Left ventricle myocardium inferior (tissue), 1 donor: ENCODE measurements at regions not wholly inside any gene's neighbourhood (a gene's known extent, or its start where the extent isn't known, plus 50 kb on each side); places are given as distances from the start of the nearest gene placed in this dataset.

Experiments
- DNase-seq: peaks from one replicate; pipeline ENCODE4 v3.0.0-alpha.2; 2020
- H3K27ac ChIP-seq: fragments of 200-600 bp; replicated peaks from 2 replicates; pipeline ENCODE4 v1.8.0; 2021
- H3K27me3 ChIP-seq: fragments of 200-600 bp; 2 replicates; pipeline ENCODE4 v1.8.0; 2021; ENCODE audit warnings: low read depth
- H3K36me3 ChIP-seq: fragments of 200-600 bp; 2 replicates; pipeline ENCODE4 v1.8.0; 2021
- H3K4me1 ChIP-seq: fragments of 200-600 bp; 2 replicates; pipeline ENCODE4 v1.8.0; 2021
- H3K4me3 ChIP-seq: fragments of 200-600 bp; 2 replicates; pipeline ENCODE4 v1.8.0; 2021; ENCODE audit warnings: mild to moderate bottlenecking, moderate library complexity
- H3K9me3 ChIP-seq: fragments of 200-600 bp; replicated peaks from 2 replicates; pipeline ENCODE4 v1.8.0; 2021
- intact Hi-C: fragments of 100-400 bp; cut with micrococcal nuclease; formaldehyde crosslinking; loops from one replicate; pipeline ENCODE4 v1.11.0; 2022
- TF ChIP-seq, protein P1 (sequence below): fragments of 200-600 bp; IDR thresholded peaks from 2 replicates; pipeline ENCODE4 v1.8.0; 2021; ENCODE audit warnings: antibody characterized with exemption, mild to moderate bottlenecking, borderline replicate concordance
- donor health status: DM: no; HTN: yes; CAD: no; lungs with severe emphysema.

DNA sequence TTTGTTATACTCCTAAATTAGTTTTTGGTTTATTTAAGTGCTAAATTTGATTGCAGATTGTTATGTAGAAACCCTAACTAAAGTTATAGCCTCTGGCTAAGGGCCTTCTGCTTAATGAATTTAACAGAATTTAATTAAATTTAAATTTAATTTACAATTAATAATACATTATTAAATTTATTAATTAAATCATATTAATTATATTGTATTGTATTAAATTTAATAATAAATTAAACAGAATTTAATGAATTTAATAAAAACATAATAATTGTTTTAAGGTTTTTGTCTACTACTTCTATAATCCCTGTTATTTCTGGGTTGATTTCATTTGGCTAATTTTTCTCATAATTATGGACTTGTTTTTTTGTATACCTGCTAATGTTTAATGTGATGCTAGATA lies 141.9 kb upstream of the TECRL start:
- no peaks in the 10 kb centered on the region for H3K36me3 ChIP-seq
- intact Hi-C loops: no loop called here
- TF ChIP-seq, protein P1, sequence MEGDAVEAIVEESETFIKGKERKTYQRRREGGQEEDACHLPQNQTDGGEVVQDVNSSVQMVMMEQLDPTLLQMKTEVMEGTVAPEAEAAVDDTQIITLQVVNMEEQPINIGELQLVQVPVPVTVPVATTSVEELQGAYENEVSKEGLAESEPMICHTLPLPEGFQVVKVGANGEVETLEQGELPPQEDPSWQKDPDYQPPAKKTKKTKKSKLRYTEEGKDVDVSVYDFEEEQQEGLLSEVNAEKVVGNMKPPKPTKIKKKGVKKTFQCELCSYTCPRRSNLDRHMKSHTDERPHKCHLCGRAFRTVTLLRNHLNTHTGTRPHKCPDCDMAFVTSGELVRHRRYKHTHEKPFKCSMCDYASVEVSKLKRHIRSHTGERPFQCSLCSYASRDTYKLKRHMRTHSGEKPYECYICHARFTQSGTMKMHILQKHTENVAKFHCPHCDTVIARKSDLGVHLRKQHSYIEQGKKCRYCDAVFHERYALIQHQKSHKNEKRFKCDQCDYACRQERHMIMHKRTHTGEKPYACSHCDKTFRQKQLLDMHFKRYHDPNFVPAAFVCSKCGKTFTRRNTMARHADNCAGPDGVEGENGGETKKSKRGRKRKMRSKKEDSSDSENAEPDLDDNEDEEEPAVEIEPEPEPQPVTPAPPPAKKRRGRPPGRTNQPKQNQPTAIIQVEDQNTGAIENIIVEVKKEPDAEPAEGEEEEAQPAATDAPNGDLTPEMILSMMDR: no peak
- H3K4me3 ChIP-seq: no peak overlapping the region
- no peaks in the 10 kb centered on the region for H3K27me3 ChIP-seq
- no peaks in the 10 kb centered on the region for H3K9me3 ChIP-seq
- no peak for DNase-seq
- H3K4me1 ChIP-seq: no peaks in the 10 kb centered on the region
- no peak overlapping the region for H3K27ac ChIP-seq

DNA sequence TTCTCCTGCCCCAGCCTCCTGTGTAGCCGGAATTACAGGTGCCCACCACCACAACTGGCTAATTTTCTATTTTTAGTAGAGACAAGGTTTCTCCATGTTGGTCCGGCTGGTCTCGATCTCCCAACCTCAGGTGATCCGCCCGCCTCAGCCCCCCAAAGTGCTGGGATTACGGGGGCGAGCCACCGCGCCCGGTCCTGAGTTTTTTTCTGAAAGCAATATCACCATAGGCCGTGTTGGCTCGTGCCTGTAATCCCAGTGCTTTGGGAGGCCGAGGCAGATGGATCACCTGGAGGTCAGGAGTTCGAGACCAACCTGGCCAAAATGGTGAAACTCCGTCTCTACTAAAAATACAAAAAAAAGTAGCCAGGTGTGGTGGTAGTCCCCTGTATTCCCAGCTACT lies 136.3 kb upstream of the TECRL start:
- Histone ChIP-seq H3K27me3 (no peaks in the 10 kb centered on the region), H3K4me1 (no peaks in the 10 kb centered on the region), H3K9me3 (no peaks in the 10 kb centered on the region), H3K36me3 (no peaks in the 10 kb centered on the region), H3K4me3 (no peak overlapping the region), H3K27ac (no peak overlapping the region)
- intact Hi-C loops: no loop called here
- no peak for DNase-seq
- TF ChIP-seq, protein P1: no peak

DNA sequence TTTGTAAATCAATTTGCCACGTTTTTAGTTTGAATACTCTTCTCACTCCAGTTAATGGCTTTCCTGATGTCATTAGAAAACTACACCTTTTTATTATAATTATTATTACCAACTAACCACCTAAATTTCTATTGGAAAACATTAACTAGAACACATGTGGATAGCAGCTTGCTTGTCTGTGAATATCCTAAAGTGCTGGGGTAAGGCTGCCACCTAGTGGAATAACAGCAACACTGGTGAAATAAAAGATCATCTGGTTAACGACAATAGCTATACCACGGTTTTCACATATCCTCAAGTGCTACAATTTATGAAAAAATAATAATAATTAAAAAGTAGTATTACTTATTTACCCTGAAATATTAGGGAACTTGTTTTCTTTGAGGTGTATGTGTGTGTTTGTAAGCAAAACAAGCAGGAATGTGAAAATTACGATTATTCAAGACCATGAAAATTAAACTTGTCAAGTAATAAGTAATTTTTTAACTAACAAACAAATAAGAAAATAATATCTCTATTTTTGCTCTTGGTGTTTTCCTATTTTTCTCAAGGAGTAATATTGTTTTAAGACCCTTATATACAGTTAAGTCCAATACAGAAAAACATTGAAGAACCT lies 130.1 kb upstream of the TECRL start:
- no peak for DNase-seq
- intact Hi-C loops: loop anchor here (10.0 kb wide), 1 partner anchor 375 kb away; no protein-coding TSS in a partner anchor
- Histone ChIP-seq H3K27ac (peak overlapping the region; percentile 45), H3K9me3 (no peaks in the 10 kb centered on the region), H3K27me3 (no peaks in the 10 kb centered on the region), H3K4me3 (peak overlapping the region; percentile 15), H3K4me1 (peaks cover 6% of the 10 kb centered on the region), H3K36me3 (no peaks in the 10 kb centered on the region)
- TF ChIP-seq, protein P1: peak; percentile 79

DNA sequence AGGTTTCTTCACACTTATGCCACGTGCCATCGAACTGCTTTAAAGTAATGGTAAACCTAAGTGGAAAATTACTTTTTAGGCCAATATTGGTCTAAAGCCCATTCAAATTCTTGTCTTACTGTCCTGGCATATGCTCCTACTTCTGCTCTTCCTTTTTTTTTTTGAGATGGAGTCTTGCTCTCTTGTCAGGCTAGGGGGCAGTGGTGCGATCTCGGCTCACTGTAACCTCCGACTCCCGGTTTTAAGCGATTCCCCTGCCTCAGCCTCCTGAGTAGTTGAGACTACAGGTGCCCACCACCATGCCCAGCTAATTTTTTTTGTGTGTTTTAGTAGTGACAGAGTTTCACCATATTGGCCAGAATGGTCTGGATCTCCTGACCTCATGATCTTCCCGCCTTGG lies 129.0 kb upstream of the TECRL start:
- Histone ChIP-seq H3K4me3 (no peak overlapping the region), H3K36me3 (no peaks in the 10 kb centered on the region), H3K4me1 (peaks cover 6% of the 10 kb centered on the region), H3K27me3 (no peaks in the 10 kb centered on the region), H3K9me3 (no peaks in the 10 kb centered on the region), H3K27ac (peak overlapping the region; percentile 45)
- intact Hi-C loops: loop anchor here (10.0 kb wide), 1 partner anchor 373 kb away; no protein-coding TSS in a partner anchor
- DNase-seq: no peak
- TF ChIP-seq, protein P1: peak; percentile 24

DNA sequence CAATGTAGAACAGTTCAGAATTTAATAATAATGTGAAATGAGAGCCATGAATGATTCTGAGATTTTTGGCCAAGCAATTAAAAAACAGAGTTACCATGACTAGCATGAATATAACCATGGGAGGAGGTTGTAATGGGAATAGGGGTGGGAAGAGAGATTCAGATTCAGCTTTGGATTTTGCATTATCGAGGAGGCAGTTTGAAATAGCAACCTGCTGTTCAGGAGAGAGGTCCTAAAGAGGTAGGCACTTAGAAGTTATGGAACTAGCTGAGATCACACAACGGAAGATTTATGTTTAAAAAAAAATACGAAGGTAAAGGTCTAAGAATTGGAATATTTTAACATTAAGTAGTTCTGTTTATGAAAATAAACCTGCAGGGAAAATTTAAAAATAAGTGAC lies 124.4 kb upstream of the TECRL start:
- intact Hi-C loops: loop anchor here (10.0 kb wide), 1 partner anchor 369 kb away; no protein-coding TSS in a partner anchor

More for the DNA sequence above, 124.4 kb upstream of the TECRL start:
- Histone ChIP-seq H3K4me3 (peak overlapping the region; percentile 34), H3K27ac (peak overlapping the region; percentile 61), H3K9me3 (no peaks in the 10 kb centered on the region), H3K27me3 (no peaks in the 10 kb centered on the region), H3K36me3 (no peaks in the 10 kb centered on the region), H3K4me1 (peaks cover 2% of the 10 kb centered on the region)
- no peak for DNase-seq
- TF ChIP-seq, protein P1: no peak
